ENCODE measurements at regions not wholly inside any gene's neighbourhood (a gene's known extent, or its start where the extent isn't known, plus 50 kb on each side); places are given as distances from the start of the nearest gene placed in this dataset.
"Not testable (repeated sequence)": the region's sequence is repeated elsewhere in the genome, so short reads cannot be mapped to it uniquely, and the experiment has no call there.

- no peak for DNase-seq (ENCODE audit: extremely low read depth, low read depth, low spot score)
Measured at GRCh38 chr18:1261054-1261453, 356.4 kb downstream of the ADCYAP1 start.

GRCh38 chr18:1267021-1267420 is 362.4 kb downstream of the ADCYAP1 start:
- no peak for DNase-seq (ENCODE audit: extremely low read depth, low read depth, low spot score)

- DNase-seq (ENCODE audit: extremely low read depth, low read depth, low spot score), result no peak
Measured at GRCh38 chr18:1270081-1270480, 365.4 kb downstream of the ADCYAP1 start.

GRCh38 chr18:1273469-1273868 is 368.8 kb downstream of the ADCYAP1 start:
- DNase-seq (ENCODE audit: extremely low read depth, low read depth, low spot score), result no peak

GRCh38 chr18:1292167-1292566 is 387.5 kb downstream of the ADCYAP1 start:
- DNase-seq (ENCODE audit: extremely low read depth, low read depth, low spot score), result no peak

GRCh38 chr18:1294229-1294628 is 389.6 kb downstream of the ADCYAP1 start:
- DNase-seq (ENCODE audit: extremely low read depth, low read depth, low spot score), result no peak

GRCh38 chr18:1296237-1296636 is 391.6 kb downstream of the ADCYAP1 start:
- no peak for DNase-seq (ENCODE audit: extremely low read depth, low read depth, low spot score)

- DNase-seq (ENCODE audit: extremely low read depth, low read depth, low spot score), result no peak
Measured at GRCh38 chr18:1302861-1303260, 398.2 kb downstream of the ADCYAP1 start.

GRCh38 chr18:1304392-1304992 is 399.8 kb downstream of the ADCYAP1 start:
- no peak for DNase-seq (ENCODE audit: extremely low read depth, low read depth, low spot score)

GRCh38 chr18:1306641-1307040 is 402.0 kb downstream of the ADCYAP1 start:
- DNase-seq (ENCODE audit: extremely low read depth, low read depth, low spot score), result no peak

GRCh38 chr18:1308686-1309085 is 404.0 kb downstream of the ADCYAP1 start:
- DNase-seq (ENCODE audit: extremely low read depth, low read depth, low spot score), result no peak

GRCh38 chr18:1311376-1311775 is 406.7 kb downstream of the ADCYAP1 start:
- DNase-seq (ENCODE audit: extremely low read depth, low read depth, low spot score), result no peak

GRCh38 chr18:1335345-1335744 is 430.7 kb downstream of the ADCYAP1 start:
- DNase-seq (ENCODE audit: extremely low read depth, low read depth, low spot score), result not testable (repeated sequence)

- no peak for DNase-seq (ENCODE audit: extremely low read depth, low read depth, low spot score)
Measured at GRCh38 chr18:1350931-1351450, 446.3 kb downstream of the ADCYAP1 start.

GRCh38 chr18:1353025-1353424 is 448.4 kb downstream of the ADCYAP1 start:
- no peak for DNase-seq (ENCODE audit: extremely low read depth, low read depth, low spot score)

GRCh38 chr18:1357724-1358123 is 453.1 kb downstream of the ADCYAP1 start:
- DNase-seq (ENCODE audit: extremely low read depth, low read depth, low spot score), result no peak

GRCh38 chr18:1361936-1362335 is 457.3 kb downstream of the ADCYAP1 start:
- DNase-seq (ENCODE audit: extremely low read depth, low read depth, low spot score), result no peak

- no peak for DNase-seq (ENCODE audit: extremely low read depth, low read depth, low spot score)
Measured at GRCh38 chr18:1370552-1370951, 465.9 kb downstream of the ADCYAP1 start.

- no peak for DNase-seq (ENCODE audit: extremely low read depth, low read depth, low spot score)
Measured at GRCh38 chr18:1371724-1372123, 467.1 kb downstream of the ADCYAP1 start.

GRCh38 chr18:1383465-1383864 is 478.8 kb downstream of the ADCYAP1 start:
- no peak for DNase-seq (ENCODE audit: extremely low read depth, low read depth, low spot score)

GRCh38 chr18:1388468-1388867 is 483.8 kb downstream of the ADCYAP1 start:
- not testable (repeated sequence) for DNase-seq (ENCODE audit: extremely low read depth, low read depth, low spot score)

- DNase-seq (ENCODE audit: extremely low read depth, low read depth, low spot score), result no peak
Measured at GRCh38 chr18:1392046-1392445, 487.4 kb downstream of the ADCYAP1 start.
